GM19324 (cell line): ENCODE measurements at regions not wholly inside any gene's neighbourhood (a gene's known extent, or its start where the extent isn't known, plus 50 kb on each side); places are given as distances from the start of the nearest gene placed in this dataset.
"Not testable (repeated sequence)": the region's sequence is repeated elsewhere in the genome, so short reads cannot be mapped to it uniquely, and the experiment has no call there.

Source experiments
- ATAC-seq: cut with Tn5 transposase; IDR thresholded peaks from one replicate; pipeline ENCODE4 v1.9.1; 2021; ENCODE audit warnings: mild to moderate bottlenecking, moderate library complexity; ENCODE audit not compliant: unreplicated experiment, low FRiP score

- ATAC-seq = no peak
These were observed 74.0 kb downstream of the MAB21L3 start for GRCh38 chr1:116185161-116185701.

GRCh38 chr1:116189481-116189880, 78.3 kb downstream of the MAB21L3 start:
- ATAC-seq = no peak

- no peak for ATAC-seq
These were observed 80.1 kb downstream of the MAB21L3 start for GRCh38 chr1:116191294-116191693.

- no peak for ATAC-seq
These were observed 82.6 kb downstream of the MAB21L3 start for GRCh38 chr1:116193768-116194167.

- no peak for ATAC-seq
These were observed 83.4 kb downstream of the MAB21L3 start for GRCh38 chr1:116194568-116194967.

- no peak for ATAC-seq
These were observed 84.1 kb downstream of the MAB21L3 start for GRCh38 chr1:116195077-116195868.

GRCh38 chr1:116200343-116200742, 89.1 kb downstream of the MAB21L3 start:
- ATAC-seq = not testable (repeated sequence)

GRCh38 chr1:116201911-116202310, 90.7 kb downstream of the MAB21L3 start:
- no peak for ATAC-seq

- ATAC-seq = no peak
These were observed 92.1 kb downstream of the MAB21L3 start for GRCh38 chr1:116203181-116203723.

- no peak for ATAC-seq
These were observed 92.7 kb downstream of the MAB21L3 start for GRCh38 chr1:116203920-116204319.

- no peak for ATAC-seq
These were observed 94.9 kb downstream of the MAB21L3 start for GRCh38 chr1:116205941-116206679.

GRCh38 chr1:116207126-116207735, 96.0 kb downstream of the MAB21L3 start:
- ATAC-seq = no peak

- no peak for ATAC-seq
These were observed 96.9 kb downstream of the MAB21L3 start for GRCh38 chr1:116208136-116208535.

- ATAC-seq = no peak
These were observed 100.1 kb downstream of the MAB21L3 start for GRCh38 chr1:116211294-116211693.

- ATAC-seq = no peak
These were observed 107.7 kb downstream of the MAB21L3 start for GRCh38 chr1:116218922-116219321.

- ATAC-seq = no peak
These were observed 108.6 kb downstream of the MAB21L3 start for GRCh38 chr1:116219651-116220434.

GRCh38 chr1:116224111-116224510, 112.9 kb downstream of the MAB21L3 start:
- ATAC-seq = no peak

- no peak for ATAC-seq
These were observed 113.4 kb downstream of the MAB21L3 start for GRCh38 chr1:116224561-116224960.

GRCh38 chr1:116226017-116226416, 114.8 kb downstream of the MAB21L3 start:
- ATAC-seq = no peak

GRCh38 chr1:116228511-116228910, 117.3 kb downstream of the MAB21L3 start:
- ATAC-seq = no peak
